ENCODE measurements at regions not wholly inside any gene's neighbourhood (a gene's known extent, or its start where the extent isn't known, plus 50 kb on each side); places are given as distances from the start of the nearest gene placed in this dataset.

GRCh38 chr16:18062713-18063112 lies 273.8 kb downstream of the NPIPA8 start:
- TF ChIP-seq POLR2A (IDR thresholded peaks at IDR 0.05) (no peak), EP300 (IDR thresholded peaks at IDR 0.05) (no peak), CTCF (IDR thresholded peaks at IDR 0.05) (no peak)
- intact Hi-C loops (cut with DNase I), result no loop called here
- Histone ChIP-seq H3K27me3 (no peaks in the 10 kb centered on the region), H3K9me3 (no peaks in the 10 kb centered on the region), H3K4me3 (no peak overlapping the region), H3K36me3 (no peaks in the 10 kb centered on the region), H3K27ac (no peak overlapping the region), H3K4me1 (ENCODE audit: insufficient read depth) (no peaks in the 10 kb centered on the region)
- no peak for DNase-seq
- 49 to 67% (median 52%) methylated on average over 9 of the region's 9 CpGs for WGBS, 3 donors

GRCh38 chr16:18060351-18060750 lies 276.2 kb downstream of the NPIPA8 start:
- no peaks in the 10 kb centered on the region for H3K27me3 ChIP-seq
- intact Hi-C loops (cut with DNase I), result no loop called here
- WGBS, 3 donors, result 57 to 64% (median 58%) methylated on average over 7 of the region's 7 CpGs
- no peaks in the 10 kb centered on the region for H3K9me3 ChIP-seq
- no peaks in the 10 kb centered on the region for H3K36me3 ChIP-seq
- no peak for DNase-seq
- H3K4me3 ChIP-seq, result no peak overlapping the region
- no peaks in the 10 kb centered on the region for H3K4me1 ChIP-seq (ENCODE audit: insufficient read depth)
- no peak overlapping the region for H3K27ac ChIP-seq
- TF ChIP-seq CTCF (IDR thresholded peaks at IDR 0.05), result no peak
- no peak for TF ChIP-seq POLR2A (IDR thresholded peaks at IDR 0.05)
- no peak for TF ChIP-seq EP300 (IDR thresholded peaks at IDR 0.05)

GRCh38 chr16:18059577-18059976 lies 277.0 kb downstream of the NPIPA8 start:
- Histone ChIP-seq H3K9me3 (no peaks in the 10 kb centered on the region), H3K4me3 (no peak overlapping the region), H3K4me1 (ENCODE audit: insufficient read depth) (no peaks in the 10 kb centered on the region), H3K36me3 (no peaks in the 10 kb centered on the region), H3K27me3 (no peaks in the 10 kb centered on the region), H3K27ac (no peak overlapping the region)
- intact Hi-C loops (cut with DNase I), result no loop called here
- no peak for TF ChIP-seq CTCF (IDR thresholded peaks at IDR 0.05)
- no peak for TF ChIP-seq POLR2A (IDR thresholded peaks at IDR 0.05)
- TF ChIP-seq EP300 (IDR thresholded peaks at IDR 0.05), result no peak
- DNase-seq, result no peak
- 78 to 84% (median 81%) methylated on average over 6 of the region's 6 CpGs for WGBS, 3 donors

- H3K9me3 ChIP-seq, result no peaks in the 10 kb centered on the region
- no peak overlapping the region for H3K4me3 ChIP-seq
- H3K36me3 ChIP-seq, result no peaks in the 10 kb centered on the region
- no peak for DNase-seq
- no peaks in the 10 kb centered on the region for H3K27me3 ChIP-seq
- TF ChIP-seq EP300 (IDR thresholded peaks at IDR 0.05) (no peak), CTCF (IDR thresholded peaks at IDR 0.05) (no peak), POLR2A (IDR thresholded peaks at IDR 0.05) (no peak)
- intact Hi-C loops (cut with DNase I), result no loop called here
- no peaks in the 10 kb centered on the region for H3K4me1 ChIP-seq (ENCODE audit: insufficient read depth)
- WGBS, 3 donors, result 97 to 100% (median 98%) methylated on average over 1 of the region's 1 CpG
- H3K27ac ChIP-seq, result no peak overlapping the region
These were observed 277.4 kb downstream of the NPIPA8 start for GRCh38 chr16:18059089-18059488.

Measured in ovary (tissue), 7 donors.